ENCODE measurements at regions not wholly inside any gene's neighbourhood (a gene's known extent, or its start where the extent isn't known, plus 50 kb on each side); places are given as distances from the start of the nearest gene placed in this dataset.
"Not testable (repeated sequence)": the region's sequence is repeated elsewhere in the genome, so short reads cannot be mapped to it uniquely, and the experiment has no call there.

DNA sequence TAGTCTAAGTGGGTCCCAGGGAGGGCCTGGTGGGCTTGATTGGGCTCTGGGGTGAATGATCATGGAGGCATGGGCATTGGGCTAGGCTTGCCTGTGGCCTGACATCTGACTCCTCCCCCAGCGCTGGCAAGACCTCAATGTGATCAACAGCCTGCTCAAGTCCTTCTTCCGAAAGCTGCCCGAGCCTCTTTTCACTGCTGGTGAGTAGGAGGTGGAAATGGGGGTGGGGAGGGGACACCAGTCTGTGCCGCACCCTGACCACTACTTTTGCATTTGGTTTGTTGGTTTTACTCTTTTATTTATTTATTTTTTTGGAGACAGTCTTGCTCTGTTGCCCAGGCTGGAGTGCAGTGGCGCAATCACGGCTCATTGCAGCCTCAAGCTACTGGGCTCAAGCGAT, 116.7 kb downstream of the ZNF267 start:
- TF ChIP-seq, protein P1, sequence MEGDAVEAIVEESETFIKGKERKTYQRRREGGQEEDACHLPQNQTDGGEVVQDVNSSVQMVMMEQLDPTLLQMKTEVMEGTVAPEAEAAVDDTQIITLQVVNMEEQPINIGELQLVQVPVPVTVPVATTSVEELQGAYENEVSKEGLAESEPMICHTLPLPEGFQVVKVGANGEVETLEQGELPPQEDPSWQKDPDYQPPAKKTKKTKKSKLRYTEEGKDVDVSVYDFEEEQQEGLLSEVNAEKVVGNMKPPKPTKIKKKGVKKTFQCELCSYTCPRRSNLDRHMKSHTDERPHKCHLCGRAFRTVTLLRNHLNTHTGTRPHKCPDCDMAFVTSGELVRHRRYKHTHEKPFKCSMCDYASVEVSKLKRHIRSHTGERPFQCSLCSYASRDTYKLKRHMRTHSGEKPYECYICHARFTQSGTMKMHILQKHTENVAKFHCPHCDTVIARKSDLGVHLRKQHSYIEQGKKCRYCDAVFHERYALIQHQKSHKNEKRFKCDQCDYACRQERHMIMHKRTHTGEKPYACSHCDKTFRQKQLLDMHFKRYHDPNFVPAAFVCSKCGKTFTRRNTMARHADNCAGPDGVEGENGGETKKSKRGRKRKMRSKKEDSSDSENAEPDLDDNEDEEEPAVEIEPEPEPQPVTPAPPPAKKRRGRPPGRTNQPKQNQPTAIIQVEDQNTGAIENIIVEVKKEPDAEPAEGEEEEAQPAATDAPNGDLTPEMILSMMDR (IDR thresholded peaks at IDR 0.05): not testable (repeated sequence)
- TF ChIP-seq POLR2A (IDR thresholded peaks at IDR 0.05): not testable (repeated sequence)

Measured in sigmoid colon (tissue), 3 donors.